ENCODE measurements at regions not wholly inside any gene's neighbourhood (a gene's known extent, or its start where the extent isn't known, plus 50 kb on each side); places are given as distances from the start of the nearest gene placed in this dataset.

DNA sequence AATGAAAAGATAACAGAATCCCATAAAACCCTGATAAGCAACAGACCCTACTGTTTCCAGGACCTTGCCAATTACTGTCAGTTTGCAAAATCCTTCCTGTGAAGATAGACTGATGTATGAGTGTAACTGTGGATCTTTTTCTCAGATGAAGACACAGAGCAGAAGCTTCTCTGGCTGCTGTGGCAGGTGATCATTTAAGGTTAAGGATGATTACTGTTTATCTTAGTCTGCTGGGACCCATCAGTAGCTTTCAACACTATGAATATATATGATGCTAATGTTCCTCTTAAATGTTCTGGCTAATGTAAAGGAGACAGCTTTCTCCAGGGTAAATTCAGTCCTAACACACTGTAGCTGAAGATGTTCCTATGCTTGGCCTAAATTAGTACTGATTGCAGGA, 56.0 kb upstream of the CTTNBP2 start:
- DNase-seq (ENCODE audit: low read depth in 3 of 3), result no peak

DNA sequence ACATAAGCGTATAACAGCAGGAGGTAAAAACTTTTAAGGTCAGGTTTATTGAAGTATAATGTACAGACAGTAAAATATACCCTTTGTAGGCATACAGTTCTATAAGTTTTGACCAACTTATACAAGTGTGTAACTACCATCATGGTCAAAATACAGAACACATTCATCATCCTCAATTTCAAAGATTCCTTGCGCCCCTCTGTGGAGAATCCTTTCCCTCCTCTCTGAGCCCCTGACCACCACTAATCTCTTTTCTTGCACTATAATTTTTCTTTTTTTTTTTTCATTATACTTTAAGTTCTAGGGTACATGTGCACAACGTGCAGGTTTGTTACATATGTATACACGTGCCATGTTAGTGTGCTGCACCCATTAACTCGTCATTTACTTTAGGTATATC, 58.1 kb upstream of the CTTNBP2 start:
- DNase-seq (ENCODE audit: low read depth in 3 of 3), result no peak

DNA sequence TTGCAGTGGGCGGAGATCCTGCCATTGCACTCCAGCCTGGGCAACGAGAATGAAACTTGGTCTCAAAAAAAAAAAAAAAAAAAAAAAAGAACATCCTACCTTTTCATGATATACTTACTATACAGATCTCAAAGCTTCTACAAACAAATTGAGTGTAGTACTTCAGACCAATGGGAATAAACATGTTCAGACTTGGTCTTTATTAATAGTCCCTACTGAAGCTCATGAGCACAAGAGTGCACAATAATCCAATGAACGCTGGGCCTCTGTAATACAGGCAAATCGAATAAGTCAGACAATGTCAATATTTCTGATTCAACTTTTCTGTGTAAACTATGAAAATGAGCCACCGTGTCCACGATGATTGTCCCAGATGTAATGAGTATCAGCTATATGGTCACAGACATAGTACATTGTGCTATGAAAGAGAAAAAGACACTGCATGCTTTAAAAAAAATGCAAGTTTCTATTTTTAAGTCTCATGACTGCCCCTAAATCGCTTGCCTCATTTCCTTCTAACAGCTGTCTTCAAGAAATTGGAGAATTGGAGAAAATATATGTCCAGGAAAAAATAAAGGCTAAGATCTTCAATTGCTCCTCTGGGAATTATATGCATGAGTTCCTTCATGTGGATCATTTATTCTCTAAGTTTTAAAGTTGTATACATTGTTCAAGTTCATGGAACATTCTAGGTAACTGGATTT, 64.0 kb upstream of the CTTNBP2 start:
- DNase-seq (ENCODE audit: low read depth in 3 of 3), result no peak

GRCh38 chr7:117937753-117938483, 64.7 kb upstream of the CTTNBP2 start:
- DNase-seq (ENCODE audit: low read depth in 3 of 3), result no peak

DNA sequence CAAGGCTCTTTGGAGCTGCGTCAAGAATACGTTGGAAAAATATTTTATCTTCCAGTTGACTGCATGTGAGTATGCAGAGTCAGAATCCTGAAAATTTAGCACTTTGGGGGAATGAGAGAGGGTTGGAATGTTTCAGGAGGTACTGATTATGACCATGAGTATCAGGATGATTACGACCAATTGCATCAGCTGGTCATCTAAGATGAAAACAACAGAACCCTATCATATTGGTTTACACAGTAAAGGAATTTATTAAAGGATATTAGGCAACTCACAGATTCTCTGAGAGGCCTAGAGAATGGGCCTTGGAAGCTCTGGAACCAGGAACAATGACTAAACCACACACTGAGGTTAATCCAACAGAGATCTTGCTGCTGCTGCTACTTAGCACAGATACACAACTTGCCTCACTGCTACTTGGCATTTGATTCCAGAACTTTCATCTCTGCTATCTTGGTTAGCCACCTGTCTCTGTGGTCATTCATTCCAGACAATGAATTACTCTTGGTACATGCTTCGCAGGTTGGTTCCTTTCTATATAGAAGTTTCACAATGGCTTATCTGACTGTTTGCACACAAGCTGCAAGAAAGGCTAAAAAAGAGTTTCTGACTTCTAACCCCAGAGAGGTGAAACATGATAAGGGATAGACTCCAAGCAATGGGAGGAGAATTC, 68.0 kb upstream of the CTTNBP2 start:
- no peak for DNase-seq (ENCODE audit: low read depth in 3 of 3)

GRCh38 chr7:117942780-117943179, 69.5 kb upstream of the CTTNBP2 start:
- DNase-seq (ENCODE audit: low read depth in 3 of 3), result no peak

GRCh38 chr7:117944886-117945285, 71.6 kb upstream of the CTTNBP2 start:
- no peak for DNase-seq (ENCODE audit: low read depth in 3 of 3)

DNA sequence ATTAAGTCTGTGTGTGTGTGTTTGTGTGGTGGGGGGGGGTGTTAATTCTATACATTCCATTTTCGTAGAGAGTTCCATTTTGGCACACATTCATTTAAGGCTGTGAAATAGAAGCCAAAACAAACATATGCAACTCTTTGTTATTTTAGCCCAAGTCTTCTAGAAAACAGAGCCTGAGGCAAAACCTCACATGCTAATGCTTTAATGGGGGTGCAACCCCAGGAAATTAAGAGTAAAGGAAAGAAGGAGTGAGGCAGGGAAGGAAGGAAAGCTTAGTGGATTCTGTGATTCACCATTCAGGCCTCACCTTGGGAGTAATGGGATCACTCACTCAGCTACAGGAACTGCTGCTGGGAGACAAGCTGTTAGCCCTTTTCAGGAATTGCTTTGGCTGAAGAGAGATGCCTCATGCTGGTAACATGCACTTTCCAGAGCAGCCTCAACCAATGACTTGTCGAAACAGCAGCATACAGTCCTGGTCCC, 73.0 kb upstream of the CTTNBP2 start:
- no peak for DNase-seq (ENCODE audit: low read depth in 3 of 3)

DNA sequence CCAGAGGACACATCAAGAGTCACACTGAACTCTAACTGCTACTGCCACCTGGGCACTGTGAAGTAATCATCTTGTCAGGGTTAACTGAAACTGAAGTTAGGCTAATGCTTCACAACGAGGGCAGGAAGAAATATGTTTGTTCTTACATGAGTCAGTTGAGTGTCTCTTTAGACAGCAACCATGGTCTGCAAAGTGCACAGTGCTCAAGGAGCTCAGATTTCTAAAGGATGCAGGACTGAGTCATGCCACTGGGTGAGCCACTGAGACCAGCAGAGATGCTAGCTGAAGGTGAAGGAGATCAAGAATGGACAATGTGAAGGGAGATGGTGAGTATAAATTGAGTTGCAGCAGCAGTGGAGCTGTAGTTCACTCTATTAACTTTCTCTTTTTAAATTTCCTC, 76.0 kb upstream of the CTTNBP2 start:
- DNase-seq (ENCODE audit: low read depth in 3 of 3), result no peak

GRCh38 chr7:117950601-117951260, 77.5 kb upstream of the CTTNBP2 start:
- DNase-seq (ENCODE audit: low read depth in 3 of 3), result no peak

GRCh38 chr7:117951285-117951684, 78.0 kb upstream of the CTTNBP2 start:
- no peak for DNase-seq (ENCODE audit: low read depth in 3 of 3)

DNA sequence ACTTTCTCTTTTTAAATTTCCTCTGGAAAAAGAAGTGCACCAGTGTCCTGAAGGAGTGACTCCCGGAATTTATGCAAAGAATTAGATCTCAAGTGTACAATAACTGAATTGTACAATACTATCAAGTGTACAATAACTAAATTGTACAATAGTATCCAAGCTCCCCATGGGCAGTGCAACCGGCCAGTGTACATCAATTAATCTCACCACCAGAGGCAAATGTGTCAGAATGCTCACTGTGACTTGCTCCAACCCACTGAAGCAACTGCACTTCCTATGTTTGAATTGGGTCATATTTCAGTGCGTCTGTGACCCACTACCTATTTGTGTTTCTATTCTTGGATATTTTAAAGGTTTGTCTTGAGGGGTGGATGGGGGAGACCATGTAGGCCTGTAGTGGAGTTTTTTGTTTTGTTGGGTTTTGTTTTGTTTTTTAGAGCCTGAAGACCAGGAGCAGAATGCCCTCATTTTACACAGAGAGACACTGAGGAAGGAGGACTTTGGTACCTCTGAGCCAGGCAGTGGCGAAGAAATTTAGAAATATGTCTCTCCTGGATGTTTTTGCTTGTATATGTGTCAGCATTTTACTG, 78.5 kb upstream of the CTTNBP2 start:
- no peak for DNase-seq (ENCODE audit: low read depth in 3 of 3)

DNA sequence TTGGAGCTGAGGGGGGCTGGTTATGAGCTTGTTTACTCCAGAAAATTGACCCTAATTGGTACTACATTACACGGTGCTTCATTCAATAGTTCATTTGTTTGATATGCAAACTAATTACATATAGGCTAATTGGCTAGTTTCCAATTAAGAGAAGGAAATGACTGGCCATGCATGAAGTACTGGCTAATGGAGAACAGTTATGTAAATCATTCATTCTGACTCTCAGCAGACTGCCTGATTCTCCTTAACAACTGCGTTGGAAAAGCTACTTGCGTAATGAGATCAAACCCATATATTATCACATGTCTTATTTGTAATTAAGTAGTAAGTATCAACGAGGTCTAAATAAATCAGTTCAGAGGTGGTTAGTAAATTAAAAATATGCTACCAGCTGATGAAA, 81.8 kb upstream of the CTTNBP2 start:
- no peak for DNase-seq (ENCODE audit: low read depth in 3 of 3)

DNA sequence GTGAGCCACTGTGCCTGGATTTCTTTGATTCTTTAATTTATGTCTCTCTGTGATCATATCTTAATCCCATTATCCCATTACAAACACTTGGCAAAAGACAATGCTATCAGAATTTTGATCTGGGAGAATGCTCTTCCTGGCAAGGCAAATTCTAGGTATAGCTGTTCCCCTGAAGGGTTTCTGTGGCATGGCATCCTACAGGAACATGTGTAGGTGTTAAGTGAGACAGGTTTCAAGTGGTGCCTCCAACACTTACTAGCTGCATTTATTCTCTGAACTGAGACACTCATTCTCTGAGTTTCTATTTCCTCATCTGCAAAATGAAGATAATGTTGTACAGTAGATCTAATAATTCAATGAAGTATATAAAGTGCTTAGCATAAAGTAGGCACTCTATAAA, 87.1 kb upstream of the CTTNBP2 start:
- no peak for DNase-seq (ENCODE audit: low read depth in 3 of 3)

DNA sequence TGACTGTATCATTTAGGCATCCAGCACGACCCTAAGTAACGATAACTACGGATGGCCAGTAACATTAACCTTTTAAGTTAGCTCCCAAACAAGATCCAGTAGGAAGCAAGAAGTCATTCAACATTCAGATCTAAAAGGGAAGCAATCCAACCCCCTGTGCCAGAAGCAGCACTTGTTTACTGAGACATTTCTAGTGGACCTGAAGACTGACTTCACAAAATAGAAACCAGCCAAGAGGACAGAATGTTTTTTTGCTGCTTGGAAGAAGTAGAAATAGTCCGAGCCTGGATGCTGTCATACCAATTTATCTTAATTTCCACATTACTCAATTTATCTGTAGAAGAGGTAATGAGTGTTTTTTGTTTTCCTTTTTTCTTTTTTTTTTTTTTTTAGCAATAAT, 88.0 kb upstream of the CTTNBP2 start:
- DNase-seq (ENCODE audit: low read depth in 3 of 3), result no peak

- DNase-seq (ENCODE audit: low read depth in 3 of 3), result no peak
These were observed 89.2 kb upstream of the CTTNBP2 start for GRCh38 chr7:117962366-117962994.

DNA sequence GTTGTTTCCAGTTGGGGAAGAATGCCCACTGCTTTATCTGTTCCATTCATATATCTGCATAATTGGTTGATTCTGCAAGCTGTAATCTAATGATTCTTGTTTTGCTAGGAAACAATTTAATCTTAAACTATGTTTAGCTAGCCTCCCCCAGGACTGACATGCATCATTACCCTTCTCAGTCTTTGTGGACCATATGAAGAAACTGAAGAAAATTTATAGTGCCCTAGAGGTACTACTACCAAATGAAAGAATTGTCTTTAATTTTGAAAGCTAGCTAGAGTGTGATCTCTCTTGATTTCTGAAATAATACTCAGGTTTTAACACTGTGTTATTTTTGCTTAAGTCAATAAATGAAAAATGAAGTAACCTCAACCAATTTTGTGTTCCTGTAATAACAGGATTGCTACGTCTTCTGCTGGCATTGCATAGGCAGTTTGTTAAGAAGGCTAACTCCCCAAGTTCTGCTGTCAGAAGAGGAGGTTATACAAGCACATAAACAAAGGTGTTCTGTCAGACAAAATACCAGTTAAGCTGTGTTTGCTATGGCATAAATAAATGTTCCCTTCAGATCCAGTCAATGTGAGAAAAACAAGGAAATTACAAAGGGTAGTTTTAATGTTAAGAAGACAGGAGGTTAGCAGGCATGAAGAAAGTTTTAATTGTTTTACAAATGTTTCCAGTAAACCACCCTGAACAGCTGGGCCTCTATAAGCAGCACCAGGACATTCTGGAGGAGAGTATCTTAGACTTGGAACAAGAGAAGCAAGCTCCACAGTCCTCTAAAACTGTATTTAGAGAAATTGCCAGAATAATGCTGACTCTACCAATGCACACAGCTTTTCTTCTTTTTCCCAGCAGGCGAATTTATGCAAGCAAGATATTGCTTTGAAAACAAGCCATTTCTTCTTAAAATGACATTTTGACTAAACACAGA, 90.3 kb upstream of the CTTNBP2 start:
- DNase-seq (ENCODE audit: low read depth in 3 of 3), result no peak

DNA sequence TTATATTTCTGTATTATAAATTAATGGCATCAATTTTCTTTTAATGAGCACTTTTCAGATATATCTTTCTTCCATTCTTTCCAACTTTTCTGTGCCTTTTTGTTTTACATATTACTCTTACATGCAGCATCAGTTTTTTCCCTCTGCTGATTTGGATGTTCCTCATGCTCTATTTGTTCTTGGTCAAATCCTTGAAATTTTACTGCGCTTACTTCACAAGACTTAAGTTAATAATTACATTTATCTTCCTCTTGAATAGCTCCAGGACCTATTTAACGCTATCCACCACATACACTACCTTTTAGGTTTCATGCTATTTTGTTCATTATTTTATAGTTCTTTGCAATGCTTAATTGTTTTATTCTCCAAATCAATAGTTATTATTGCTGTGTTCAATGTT, 97.6 kb upstream of the CTTNBP2 start:
- DNase-seq (ENCODE audit: low read depth in 3 of 3), result no peak

DNA sequence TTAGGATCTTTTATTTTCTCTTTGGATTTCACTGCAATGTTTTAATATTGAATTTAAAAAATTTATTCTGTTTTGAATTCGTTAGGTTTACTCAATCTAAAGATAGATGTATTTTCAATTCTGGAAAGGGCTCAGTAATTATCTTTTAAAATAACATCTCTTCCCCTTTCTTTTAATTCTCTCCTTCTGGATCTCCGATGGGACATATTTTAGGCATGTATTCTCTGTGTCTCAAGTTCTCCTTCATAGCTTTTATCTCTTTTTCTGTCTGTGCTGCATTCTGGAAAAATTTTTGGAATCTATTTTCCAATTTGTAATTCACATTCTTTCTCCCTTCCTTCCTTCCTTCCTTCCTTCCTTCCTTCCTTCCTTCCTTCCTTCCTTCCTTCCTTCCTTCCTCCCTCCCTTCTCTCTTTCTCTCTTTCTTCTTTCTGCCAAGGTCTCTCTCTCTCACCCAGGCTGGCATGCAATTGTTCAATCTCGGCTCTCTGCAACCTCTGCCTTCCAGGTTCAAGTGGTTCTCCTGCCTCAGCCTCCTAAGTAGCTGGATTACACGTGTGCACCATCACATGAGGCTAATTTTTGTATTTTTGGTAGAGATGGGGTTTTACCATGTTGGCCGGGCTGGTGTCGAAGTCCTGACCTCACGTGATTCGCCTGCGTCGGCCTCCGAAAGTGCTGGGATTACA, 98.5 kb upstream of the CTTNBP2 start:
- DNase-seq (ENCODE audit: low read depth in 3 of 3), result no peak

- DNase-seq (ENCODE audit: low read depth in 3 of 3), result no peak
These were observed 99.4 kb upstream of the CTTNBP2 start for GRCh38 chr7:117972606-117973005.

All from stimulated activated CD4-positive, alpha-beta T cell treated with anti-CD3 and anti-CD28 coated beads, TNF-alpha, amount 100 ng/mL, for 48 hours (primary cell).